Immature natural killer cell (primary cell): ENCODE measurements at regions not wholly inside any gene's neighbourhood (a gene's known extent, or its start where the extent isn't known, plus 50 kb on each side); places are given as distances from the start of the nearest gene placed in this dataset.

Source experiments
- DNase-seq, 3 donors: peaks; one replicate each; pipeline ENCODE4 v3.0.0; 2022; ENCODE audit warnings: mixed read lengths in 1 of 3
- H3K27ac Mint-ChIP-seq, 6 donors: one replicate each; pipeline ENCODE4 v1.8.0; 2020; ENCODE audit warnings: mixed read lengths in 6 of 6, mild to moderate bottlenecking in 5 of 6, inconsistent platforms in 4 of 6, moderate library complexity in 3 of 6
- H3K27me3 Mint-ChIP-seq, 3 donors: one replicate each; pipeline ENCODE4 v1.8.0; 2020 to 2021; ENCODE audit warnings: low read depth in 3 of 3, mild to moderate bottlenecking in 3 of 3, mixed read lengths in 3 of 3, moderate library complexity in 3 of 3, inconsistent platforms in 1 of 3
- H3K36me3 Mint-ChIP-seq, 3 donors: one replicate each; pipeline ENCODE4 v1.8.0; 2020; ENCODE audit warnings: mixed read lengths in 3 of 3, inconsistent platforms in 2 of 3, mild to moderate bottlenecking in 2 of 3
- H3K4me1 Mint-ChIP-seq, 2 donors: one replicate each; pipeline ENCODE4 v1.8.0; 2020; ENCODE audit warnings: inconsistent platforms in 2 of 2, mild to moderate bottlenecking in 2 of 2, mixed read lengths in 2 of 2, moderate library complexity in 1 of 2
- H3K4me3 Mint-ChIP-seq, 5 donors: one replicate each; pipeline ENCODE4 v1.8.0; 2020; ENCODE audit warnings: mild to moderate bottlenecking in 5 of 5, mixed read lengths in 5 of 5, inconsistent platforms in 3 of 5, moderate library complexity in 3 of 5
- H3K9me3 Mint-ChIP-seq, 6 donors: one replicate each; pipeline ENCODE4 v1.8.0; 2020; ENCODE audit warnings: mild to moderate bottlenecking in 6 of 6, mixed read lengths in 6 of 6, inconsistent platforms in 4 of 6, moderate library complexity in 3 of 6

GRCh38 chr17:27404676-27405075 lies 51.6 kb upstream of the KSR1 start:
- Mint-ChIP-seq H3K27ac (no peak overlapping the region), H3K36me3 (no peaks in the 10 kb centered on the region), H3K9me3 (peaks cover 0 to 2% (median 0%) of the 10 kb centered on the region in 6 donors), H3K4me3 (no peak overlapping the region), H3K4me1 (no peaks in the 10 kb centered on the region), H3K27me3 (peaks cover 0 to 8% (median 4%) of the 10 kb centered on the region in 3 donors)
- no peak for DNase-seq
